Peyer's patch (tissue), 4 donors: ENCODE measurements at regions not wholly inside any gene's neighbourhood (a gene's known extent, or its start where the extent isn't known, plus 50 kb on each side); places are given as distances from the start of the nearest gene placed in this dataset.

ENCODE experiments used
- POLR2A ChIP-seq, 2 donors: fragments of 450-650 bp; IDR thresholded peaks; one replicate each; pipeline ENCODE4 v1.5.1; 2017; ENCODE audit warnings: antibody characterized with exemption in 2 of 2, mild to moderate bottlenecking in 2 of 2, moderate library complexity in 2 of 2
- TF ChIP-seq, protein P1 (sequence below), 6 experiments: fragments of 450-650 bp in 4 of 6; fragments of 200-600 bp in 2 of 6; sonication (generic) in 1 of 6; IDR thresholded peaks; one replicate each; pipeline ENCODE4 v1.5.1; 2017 to 2019; ENCODE audit warnings: antibody characterized with exemption in 6 of 6, mild to moderate bottlenecking in 3 of 6, moderate library complexity in 1 of 6

DNA sequence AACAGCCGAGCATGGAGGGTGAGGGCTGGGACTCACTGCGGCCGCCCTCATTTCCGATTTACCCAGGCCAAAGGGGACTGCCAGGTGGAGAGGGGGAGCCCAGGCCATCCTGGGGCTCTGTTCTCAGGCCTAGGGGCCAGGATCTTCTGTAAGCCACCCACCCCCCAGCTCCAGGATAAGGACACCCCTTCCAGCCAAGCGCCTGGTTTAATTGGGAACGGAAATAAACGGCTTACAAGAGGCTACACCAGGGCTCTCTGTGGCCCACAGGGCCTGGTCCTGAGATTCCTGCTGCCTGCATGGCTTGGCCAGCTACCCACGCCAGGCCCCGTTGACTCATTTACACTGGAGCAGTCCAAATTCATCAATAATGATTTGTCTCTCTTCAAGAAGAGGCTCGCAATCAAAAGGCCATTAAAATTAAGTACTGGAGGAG is 68.1 kb upstream of the TOP1 start:
- TF ChIP-seq, protein P1, sequence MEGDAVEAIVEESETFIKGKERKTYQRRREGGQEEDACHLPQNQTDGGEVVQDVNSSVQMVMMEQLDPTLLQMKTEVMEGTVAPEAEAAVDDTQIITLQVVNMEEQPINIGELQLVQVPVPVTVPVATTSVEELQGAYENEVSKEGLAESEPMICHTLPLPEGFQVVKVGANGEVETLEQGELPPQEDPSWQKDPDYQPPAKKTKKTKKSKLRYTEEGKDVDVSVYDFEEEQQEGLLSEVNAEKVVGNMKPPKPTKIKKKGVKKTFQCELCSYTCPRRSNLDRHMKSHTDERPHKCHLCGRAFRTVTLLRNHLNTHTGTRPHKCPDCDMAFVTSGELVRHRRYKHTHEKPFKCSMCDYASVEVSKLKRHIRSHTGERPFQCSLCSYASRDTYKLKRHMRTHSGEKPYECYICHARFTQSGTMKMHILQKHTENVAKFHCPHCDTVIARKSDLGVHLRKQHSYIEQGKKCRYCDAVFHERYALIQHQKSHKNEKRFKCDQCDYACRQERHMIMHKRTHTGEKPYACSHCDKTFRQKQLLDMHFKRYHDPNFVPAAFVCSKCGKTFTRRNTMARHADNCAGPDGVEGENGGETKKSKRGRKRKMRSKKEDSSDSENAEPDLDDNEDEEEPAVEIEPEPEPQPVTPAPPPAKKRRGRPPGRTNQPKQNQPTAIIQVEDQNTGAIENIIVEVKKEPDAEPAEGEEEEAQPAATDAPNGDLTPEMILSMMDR (IDR thresholded peaks at IDR 0.05) = no peak
- no peak for TF ChIP-seq POLR2A (IDR thresholded peaks at IDR 0.05)
